K562 (cell line): ENCODE measurements at regions not wholly inside any gene's neighbourhood (a gene's known extent, or its start where the extent isn't known, plus 50 kb on each side); places are given as distances from the start of the nearest gene placed in this dataset.

Experiments used
- ATAC-seq: fragments of 200-7000 bp; cut with Tn5 transposase; 3 replicates; pipeline ENCODE4 v1.9.1; 2020; ENCODE audit warnings: moderate library complexity
- BruUV-seq: library from RNA; stranded (reverse); fragments of 400-500 nt; replicated peaks from 2 replicates; lab custom pipeline; 2021; lab: Mats Ljungman, UMichigan
- CTCF ChIA-PET: fragments of 300-600 bp; formaldehyde crosslinking; extraction: SDS; loops from one replicate; lab custom pipeline; 2021; ENCODE audit warnings: low intra/inter-chr PET ratio; lab: Yijun Ruan, JAX
- POLR2A ChIA-PET: fragments of 300-600, 350-650 bp; sonication (Branson Sonifier 250); formaldehyde crosslinking; extraction: SDS; loops from one replicate; lab custom pipeline; 2021; ENCODE audit warnings: antibody characterized with exemption, inconsistent platforms; lab: Yijun Ruan, JAX
- DNase-seq, 4 experiments: peaks; one replicate each; pipeline versions ENCODE4 v3.0.0 to v3.0.0-alpha.2; 2011 to 2018; ENCODE audit warnings: low spot score in 3 of 4, mixed read lengths in 3 of 4; ENCODE audit errors: extremely low read depth in 1 of 4
- FAIRE-seq: peaks from 2 replicates; lab custom pipeline; 2011; peaks lifted over from hg19 to GRCh38; lab: Jason Lieb, UNC
- H2AFZ ChIP-seq: 2 replicates; pipeline ENCODE4 v1.6.0; 2011; ENCODE audit warnings: low read depth, low read length, control low read depth, inconsistent platforms
- H3K27ac ChIP-seq: fragments of 200-600 bp; 3 replicates; pipeline ENCODE4 v1.8.0; 2011; ENCODE audit warnings: low read depth, mild to moderate bottlenecking, control low read depth, inconsistent platforms, low read length, moderate library complexity, mixed read lengths; ENCODE audit errors: extremely low read depth
- H3K27me3 ChIP-seq, 2 experiments: fragments of 300-600 bp in 1 of 2; 2 replicates in 1 of 2; 3 replicates in 1 of 2; pipeline versions ENCODE4 v1.6.0 to v1.8.0; 2011; ENCODE audit warnings: inconsistent platforms in 2 of 2, low read length in 2 of 2, mild to moderate bottlenecking in 1 of 2, mixed read lengths in 1 of 2, moderate library complexity in 1 of 2; ENCODE audit not compliant: control insufficient read depth in 2 of 2, insufficient read depth in 2 of 2
- H3K36me3 ChIP-seq: fragments of 300-600 bp; 3 replicates; pipeline ENCODE4 v1.8.0; 2011; ENCODE audit warnings: mild to moderate bottlenecking, low read length, inconsistent platforms; ENCODE audit not compliant: control insufficient read depth, insufficient read depth
- H3K4me1 ChIP-seq, 2 experiments: fragments of 200-600 bp in 1 of 2; replicated peaks in 1 of 2; 2 replicates in 1 of 2; 3 replicates in 1 of 2; pipeline versions ENCODE4 v1.5.1 to v1.8.0; 2011; ENCODE audit warnings: inconsistent platforms in 2 of 2, low read length in 2 of 2, mild to moderate bottlenecking in 1 of 2, mixed read lengths in 1 of 2, moderate library complexity in 1 of 2; ENCODE audit not compliant: control insufficient read depth in 2 of 2, insufficient read depth in 2 of 2
- H3K4me2 ChIP-seq: 2 replicates; pipeline ENCODE4 v1.6.1; 2011; ENCODE audit warnings: low read length, control low read depth, inconsistent platforms, mixed read lengths; ENCODE audit not compliant: insufficient read depth
- H3K4me3 ChIP-seq: fragments of 200-600 bp; sonication (generic), shearing (Covaris generic); 2 replicates; pipeline ENCODE4 v1.5.1; 2016; ENCODE audit warnings: control low read depth, inconsistent platforms
- H3K79me2 ChIP-seq: fragments of 200-600 bp; 3 replicates; pipeline ENCODE4 v1.8.0; 2011; ENCODE audit warnings: low read length, inconsistent platforms; ENCODE audit not compliant: control insufficient read depth, insufficient read depth
- H3K9ac ChIP-seq, 2 experiments: 2 replicates each; pipeline versions ENCODE4 v1.6.0 to v1.6.1; 2011; ENCODE audit warnings: low read depth in 2 of 2, low read length in 2 of 2, control low read depth in 1 of 2, inconsistent platforms in 1 of 2, mild to moderate bottlenecking in 1 of 2, mixed read lengths in 1 of 2; ENCODE audit not compliant: insufficient read depth in 1 of 2
- H3K9me1 ChIP-seq: one replicate; pipeline ENCODE4 v1.6.0; 2011; ENCODE audit warnings: inconsistent platforms, mild to moderate bottlenecking, low read length, moderate library complexity; ENCODE audit not compliant: control insufficient read depth, insufficient read depth
- H3K9me3 ChIP-seq: replicated peaks from 2 replicates; pipeline ENCODE4 v1.5.1; 2011; ENCODE audit warnings: low read depth, low read length, inconsistent platforms; ENCODE audit not compliant: control insufficient read depth, insufficient read depth
- H4K20me1 ChIP-seq: replicated peaks from 2 replicates; pipeline ENCODE4 v1.6.1; 2011; ENCODE audit warnings: low read length, inconsistent platforms, mixed read lengths; ENCODE audit not compliant: control insufficient read depth, insufficient read depth
- CBX2 ChIP-seq: fragments of 200-600 bp; sonication (generic); IDR thresholded peaks from one replicate; pipeline ENCODE4 v1.6.1; 2012; ENCODE audit warnings: mild to moderate bottlenecking, low read length, inconsistent platforms; ENCODE audit not compliant: insufficient read depth, poor library complexity, severe bottlenecking
- CHD1 ChIP-seq: fragments of 200-600 bp; sonication (generic); IDR thresholded peaks from one replicate; pipeline ENCODE4 v1.6.1; 2012; ENCODE audit warnings: mild to moderate bottlenecking, moderate library complexity, low read length, inconsistent platforms
- MCM3 ChIP-seq: fragments of 450-650 bp; IDR thresholded peaks from 2 replicates; pipeline ENCODE4 v1.6.1; 2016
- MLLT1 ChIP-seq, 2 experiments: fragments of 450-650 bp; IDR thresholded peaks; 2 replicates each; pipeline ENCODE4 v1.6.1; 2016
- MNT ChIP-seq, 2 experiments: fragments of 450-650 bp; conservative IDR thresholded peaks; 2 replicates each; pipeline ENCODE4 v1.6.1; 2017; ENCODE audit warnings: mild to moderate bottlenecking in 2 of 2, moderate library complexity in 2 of 2
- PRPF4 ChIP-seq: fragments of 200-400 bp; formaldehyde crosslinking; IDR thresholded peaks from one replicate; pipeline ENCODE4 v1.6.1; 2017; ENCODE audit warnings: low read length, low read depth, mild to moderate bottlenecking; ENCODE audit not compliant: insufficient read depth, poor library complexity, severe bottlenecking
- SETDB1 ChIP-seq: IDR thresholded peaks from one replicate; pipeline ENCODE4 v1.6.1; 2012; ENCODE audit warnings: low read length, control low read depth, inconsistent platforms
- SMAD3 ChIP-seq: fragments of 450-650 bp; formaldehyde crosslinking; conservative IDR thresholded peaks from 2 replicates; pipeline ENCODE4 v1.4.0; 2020; ENCODE audit warnings: mild to moderate bottlenecking
- STAT6 ChIP-seq: sonication (generic); formaldehyde crosslinking; IDR thresholded peaks from 2 replicates; pipeline ENCODE4 v1.8.1; 2023; ENCODE audit warnings: mild to moderate bottlenecking, missing genetic modification reagents
- ZNF518B ChIP-seq: fragments of 250-450 bp; sonication (Bioruptor Pico); IDR thresholded peaks from 2 replicates; pipeline ENCODE4 v1.5.0; 2021; ENCODE audit warnings: mild to moderate bottlenecking, moderate library complexity
- ZNF717 ChIP-seq: fragments of 250-450 bp; sonication (Bioruptor Pico); IDR thresholded peaks from 2 replicates; pipeline ENCODE4 v1.5.0; 2021
- WGBS: fragments of 100-300 bp; shearing (Covaris generic); methylation state at CpG from one replicate; pipeline ENCODE4 v1.1.6; 2016; ENCODE audit warnings: low coverage, mixed read lengths; ENCODE audit not compliant: insufficient coverage; ENCODE audit errors: missing lambda C conversion rate; 5-methylcytosine and 5-hydroxymethylcytosine counted together
- in situ Hi-C: fragments of 300-500 bp; cut with MboI; formaldehyde crosslinking; loops from 4 replicates; pipeline ENCODE4 v1.15.0; 2018; ENCODE audit warnings: inconsistent platforms, mixed read lengths
- intact Hi-C: fragments of 100-400 bp; cut with micrococcal nuclease; formaldehyde crosslinking; loops from 2 replicates; pipeline ENCODE4 v1.14.2; 2022

GRCh38 chr2:159859583-159859982 lies 61.6 kb upstream of the CD302 start:
- Histone ChIP-seq H4K20me1 (no peaks in the 10 kb centered on the region), H3K27me3 (peaks cover 3 to 5% of the 10 kb centered on the region in 2 experiments; a peak in 3 of 5 replicates), H3K4me3 (no peak overlapping the region), H3K4me1 (no peaks in the 10 kb centered on the region), H3K4me2 (no peak overlapping the region)
- no peak for ATAC-seq
- no peak for FAIRE-seq
- CTCF ChIA-PET = no interaction called here
- in situ Hi-C loops = no loop called here
- TF ChIP-seq MCM3 = no peak
- no peak for TF ChIP-seq STAT6
- TF ChIP-seq SMAD3 (CRISPR knock-in tag) = no peak
- no peak for TF ChIP-seq ZNF518B (CRISPR knock-in tag)
- TF ChIP-seq MNT (conservative IDR thresholded peaks at IDR 0.05) = no peak
- no peak for TF ChIP-seq CHD1
- TF ChIP-seq ZNF717 (CRISPR knock-in tag) = no peak
- no peak for TF ChIP-seq CBX2
- no peak for TF ChIP-seq PRPF4
- TF ChIP-seq MLLT1 (IDR thresholded peaks at IDR 0.05) = no peak
- no peak for TF ChIP-seq SETDB1
- TF ChIP-seq, all 486 proteins: peak for 0
- BruUV-seq = no TSS peak
- Histone ChIP-seq H2AFZ (no peak overlapping the region), H3K27ac (no peak overlapping the region), H3K9ac (no peak overlapping the region), H3K79me2 (no peaks in the 10 kb centered on the region), H3K9me1 (no peaks in the 10 kb centered on the region), H3K36me3 (no peaks in the 10 kb centered on the region), H3K9me3 (no peaks in the 10 kb centered on the region)
- POLR2A ChIA-PET = no interaction called here
- intact Hi-C loops = no loop called here
- 7% methylated on average over 1 of the region's 1 CpG for WGBS
- no peak for DNase-seq
